ENCODE measurements at regions not wholly inside any gene's neighbourhood (a gene's known extent, or its start where the extent isn't known, plus 50 kb on each side); places are given as distances from the start of the nearest gene placed in this dataset.

DNA sequence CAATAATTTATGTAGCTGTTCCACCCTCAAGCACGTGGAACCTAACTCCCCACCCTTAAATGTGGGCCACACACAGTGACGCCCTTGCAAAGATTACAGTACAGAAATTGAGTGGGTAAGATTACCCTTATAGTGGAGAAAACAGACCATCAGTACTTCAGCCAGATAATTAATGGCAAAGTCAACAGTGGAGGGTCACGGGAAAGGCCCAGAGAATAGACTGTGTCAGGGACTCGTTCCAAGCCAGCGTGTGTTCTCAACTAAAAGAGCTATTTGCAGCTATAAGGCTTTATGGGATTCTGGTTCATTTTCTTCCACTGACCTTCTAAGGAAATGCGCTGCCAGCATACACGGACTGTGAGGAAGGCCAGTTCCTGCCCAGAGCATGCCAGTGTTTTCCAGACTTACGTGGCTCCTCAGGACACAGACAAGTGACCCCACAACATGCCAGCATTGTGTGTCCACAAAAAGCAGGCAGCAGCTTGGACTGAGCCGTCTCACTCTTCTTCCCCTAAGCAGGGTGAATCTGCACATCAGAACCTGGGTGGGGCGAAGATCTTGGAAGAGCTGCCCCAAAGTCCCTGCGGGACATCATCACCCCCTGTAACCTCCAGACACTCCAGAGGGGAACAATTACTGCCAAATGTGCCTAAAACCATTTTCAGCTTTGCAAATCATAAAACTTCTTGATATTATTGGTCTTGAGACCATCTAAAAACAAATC lies 428.5 kb downstream of the OCA2 start:
- ChIA-PET CTCF (interaction anchor here (1.0 to 1.4 kb wide), 2 partner anchors 10 to 47 kb away, joined by 3 read pairs; no protein-coding TSS in a partner anchor), POLR2A (no interaction called here)
- no peak for DNase-seq (ENCODE audit: low read depth in 1 of 2, low spot score in 1 of 2)
- Histone ChIP-seq H3K4me1 (no peaks in the 10 kb centered on the region), H3K4me2 (no peak overlapping the region), H3K4me3 (no peak overlapping the region), H3K9me3 (no peaks in the 10 kb centered on the region), H3K27ac (no peak overlapping the region)
- no peak for ATAC-seq
- TF ChIP-seq HEYL (CRISPR knock-in tag; IDR thresholded peaks at IDR 0.05): no peak
- TF ChIP-seq EHF (CRISPR knock-in tag; IDR thresholded peaks at IDR 0.05): no peak
- no peak for TF ChIP-seq RCOR1 (IDR thresholded peaks at IDR 0.05; ENCODE audit: low read depth, low read length)
- TF ChIP-seq, protein P1, sequence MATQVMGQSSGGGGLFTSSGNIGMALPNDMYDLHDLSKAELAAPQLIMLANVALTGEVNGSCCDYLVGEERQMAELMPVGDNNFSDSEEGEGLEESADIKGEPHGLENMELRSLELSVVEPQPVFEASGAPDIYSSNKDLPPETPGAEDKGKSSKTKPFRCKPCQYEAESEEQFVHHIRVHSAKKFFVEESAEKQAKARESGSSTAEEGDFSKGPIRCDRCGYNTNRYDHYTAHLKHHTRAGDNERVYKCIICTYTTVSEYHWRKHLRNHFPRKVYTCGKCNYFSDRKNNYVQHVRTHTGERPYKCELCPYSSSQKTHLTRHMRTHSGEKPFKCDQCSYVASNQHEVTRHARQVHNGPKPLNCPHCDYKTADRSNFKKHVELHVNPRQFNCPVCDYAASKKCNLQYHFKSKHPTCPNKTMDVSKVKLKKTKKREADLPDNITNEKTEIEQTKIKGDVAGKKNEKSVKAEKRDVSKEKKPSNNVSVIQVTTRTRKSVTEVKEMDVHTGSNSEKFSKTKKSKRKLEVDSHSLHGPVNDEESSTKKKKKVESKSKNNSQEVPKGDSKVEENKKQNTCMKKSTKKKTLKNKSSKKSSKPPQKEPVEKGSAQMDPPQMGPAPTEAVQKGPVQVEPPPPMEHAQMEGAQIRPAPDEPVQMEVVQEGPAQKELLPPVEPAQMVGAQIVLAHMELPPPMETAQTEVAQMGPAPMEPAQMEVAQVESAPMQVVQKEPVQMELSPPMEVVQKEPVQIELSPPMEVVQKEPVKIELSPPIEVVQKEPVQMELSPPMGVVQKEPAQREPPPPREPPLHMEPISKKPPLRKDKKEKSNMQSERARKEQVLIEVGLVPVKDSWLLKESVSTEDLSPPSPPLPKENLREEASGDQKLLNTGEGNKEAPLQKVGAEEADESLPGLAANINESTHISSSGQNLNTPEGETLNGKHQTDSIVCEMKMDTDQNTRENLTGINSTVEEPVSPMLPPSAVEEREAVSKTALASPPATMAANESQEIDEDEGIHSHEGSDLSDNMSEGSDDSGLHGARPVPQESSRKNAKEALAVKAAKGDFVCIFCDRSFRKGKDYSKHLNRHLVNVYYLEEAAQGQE (IDR thresholded peaks at IDR 0.05): no peak
- TF ChIP-seq, protein P2, sequence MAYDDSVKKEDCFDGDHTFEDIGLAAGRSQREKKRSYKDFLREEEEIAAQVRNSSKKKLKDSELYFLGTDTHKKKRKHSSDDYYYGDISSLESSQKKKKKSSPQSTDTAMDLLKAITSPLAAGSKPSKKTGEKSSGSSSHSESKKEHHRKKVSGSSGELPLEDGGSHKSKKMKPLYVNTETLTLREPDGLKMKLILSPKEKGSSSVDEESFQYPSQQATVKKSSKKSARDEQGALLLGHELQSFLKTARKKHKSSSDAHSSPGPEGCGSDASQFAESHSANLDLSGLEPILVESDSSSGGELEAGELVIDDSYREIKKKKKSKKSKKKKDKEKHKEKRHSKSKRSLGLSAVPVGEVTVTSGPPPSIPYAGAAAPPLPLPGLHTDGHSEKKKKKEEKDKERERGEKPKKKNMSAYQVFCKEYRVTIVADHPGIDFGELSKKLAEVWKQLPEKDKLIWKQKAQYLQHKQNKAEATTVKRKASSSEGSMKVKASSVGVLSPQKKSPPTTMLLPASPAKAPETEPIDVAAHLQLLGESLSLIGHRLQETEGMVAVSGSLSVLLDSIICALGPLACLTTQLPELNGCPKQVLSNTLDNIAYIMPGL (CRISPR knock-in tag; IDR thresholded peaks at IDR 0.05; ENCODE audit: borderline replicate concordance): no peak
- no peak for TF ChIP-seq NPAS2 (CRISPR knock-in tag; IDR thresholded peaks at IDR 0.05; ENCODE audit: borderline replicate concordance)
- no peak for TF ChIP-seq CBX2 (IDR thresholded peaks at IDR 0.05; ENCODE audit: borderline replicate concordance, low read depth)
- no peak for TF ChIP-seq ZNF302 (CRISPR knock-in tag; IDR thresholded peaks at IDR 0.05)
- no peak for TF ChIP-seq HOXB13 (CRISPR knock-in tag; IDR thresholded peaks at IDR 0.05; ENCODE audit: low read depth)
- TF ChIP-seq, protein P3, sequence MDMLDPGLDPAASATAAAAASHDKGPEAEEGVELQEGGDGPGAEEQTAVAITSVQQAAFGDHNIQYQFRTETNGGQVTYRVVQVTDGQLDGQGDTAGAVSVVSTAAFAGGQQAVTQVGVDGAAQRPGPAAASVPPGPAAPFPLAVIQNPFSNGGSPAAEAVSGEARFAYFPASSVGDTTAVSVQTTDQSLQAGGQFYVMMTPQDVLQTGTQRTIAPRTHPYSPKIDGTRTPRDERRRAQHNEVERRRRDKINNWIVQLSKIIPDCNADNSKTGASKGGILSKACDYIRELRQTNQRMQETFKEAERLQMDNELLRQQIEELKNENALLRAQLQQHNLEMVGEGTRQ (IDR thresholded peaks at IDR 0.05): no peak
- TF ChIP-seq, protein P4, sequence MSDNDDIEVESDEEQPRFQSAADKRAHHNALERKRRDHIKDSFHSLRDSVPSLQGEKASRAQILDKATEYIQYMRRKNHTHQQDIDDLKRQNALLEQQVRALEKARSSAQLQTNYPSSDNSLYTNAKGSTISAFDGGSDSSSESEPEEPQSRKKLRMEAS (IDR thresholded peaks at IDR 0.05): no peak
- no peak for TF ChIP-seq NR3C1 (IDR thresholded peaks at IDR 0.05)
- no peak for TF ChIP-seq ZC3H11A (IDR thresholded peaks at IDR 0.05)
- TF ChIP-seq, protein P5, sequence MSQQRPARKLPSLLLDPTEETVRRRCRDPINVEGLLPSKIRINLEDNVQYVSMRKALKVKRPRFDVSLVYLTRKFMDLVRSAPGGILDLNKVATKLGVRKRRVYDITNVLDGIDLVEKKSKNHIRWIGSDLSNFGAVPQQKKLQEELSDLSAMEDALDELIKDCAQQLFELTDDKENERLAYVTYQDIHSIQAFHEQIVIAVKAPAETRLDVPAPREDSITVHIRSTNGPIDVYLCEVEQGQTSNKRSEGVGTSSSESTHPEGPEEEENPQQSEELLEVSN (IDR thresholded peaks at IDR 0.05; ENCODE audit: borderline replicate concordance, low read depth): no peak
- no peak for TF ChIP-seq ZFP36 (IDR thresholded peaks at IDR 0.05; ENCODE audit: borderline replicate concordance, partially characterized antibody)
- no peak for TF ChIP-seq FOSB (CRISPR knock-in tag; IDR thresholded peaks at IDR 0.05)
- TF ChIP-seq CHD4 (IDR thresholded peaks at IDR 0.05; ENCODE audit: borderline replicate concordance): no peak
- no peak for TF ChIP-seq CBX8 (IDR thresholded peaks at IDR 0.05)
- TF ChIP-seq RNF2 (IDR thresholded peaks at IDR 0.05; ENCODE audit: borderline replicate concordance, low read depth): no peak
- FAIRE-seq: no peak
- 16% methylated on average over 11 of the region's 11 CpGs for whole genome bisulfite sequencing (ENCODE audit: missing lambda C conversion rate)

DNA sequence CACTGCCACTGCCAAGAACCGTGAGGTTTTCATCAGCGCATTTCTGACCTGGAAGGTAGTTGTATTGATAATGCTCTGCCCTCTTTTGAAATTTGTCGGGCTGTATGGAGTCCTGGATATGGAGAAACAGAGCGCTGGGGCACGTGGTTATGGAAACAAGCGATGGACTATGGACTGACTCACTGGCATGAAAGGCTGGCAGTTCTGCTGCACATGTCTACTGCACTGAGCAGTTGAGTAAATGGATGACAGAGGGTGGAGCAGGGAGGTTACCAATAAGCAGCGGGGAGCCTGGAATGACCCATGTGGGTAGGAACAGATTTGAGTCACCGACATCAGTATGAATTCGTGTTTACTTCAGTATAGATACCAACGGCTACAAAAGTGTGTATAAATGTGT lies 429.5 kb downstream of the OCA2 start:
- H3K27ac ChIP-seq: no peak overlapping the region
- H3K4me2 ChIP-seq: no peak overlapping the region
- POLR2A ChIA-PET: no interaction called here
- FAIRE-seq (no peak), ATAC-seq (no peak), DNase-seq (ENCODE audit: low read depth in 1 of 2, low spot score in 1 of 2) (no peak)
- CTCF ChIA-PET: interaction anchor here (1.4 kb wide), 1 partner anchor 11 kb away, joined by 3 read pairs; no protein-coding TSS in a partner anchor
- TF ChIP-seq JUN (IDR thresholded peaks at IDR 0.05) (no peak), ESRRA (IDR thresholded peaks at IDR 0.05; ENCODE audit: borderline replicate concordance, low read length) (no peak), HOXB13 (CRISPR knock-in tag; IDR thresholded peaks at IDR 0.05; ENCODE audit: low read depth) (no peak), CBX2 (IDR thresholded peaks at IDR 0.05; ENCODE audit: borderline replicate concordance, low read depth) (no peak)
- TF ChIP-seq, protein P6, sequence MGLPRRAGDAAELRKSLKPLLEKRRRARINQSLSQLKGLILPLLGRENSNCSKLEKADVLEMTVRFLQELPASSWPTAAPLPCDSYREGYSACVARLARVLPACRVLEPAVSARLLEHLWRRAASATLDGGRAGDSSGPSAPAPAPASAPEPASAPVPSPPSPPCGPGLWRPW (IDR thresholded peaks at IDR 0.05): no peak
- WGBS (ENCODE audit: missing lambda C conversion rate): 20% methylated on average over 10 of the region's 10 CpGs
- no peaks in the 10 kb centered on the region; the same call in 2 of the 3 replicates for H3K9me3 ChIP-seq
- no peak overlapping the region for H3K4me3 ChIP-seq
- H3K4me1 ChIP-seq: no peaks in the 10 kb centered on the region
